Left colon (tissue), 2 donors: ENCODE measurements at regions not wholly inside any gene's neighbourhood (a gene's known extent, or its start where the extent isn't known, plus 50 kb on each side); places are given as distances from the start of the nearest gene placed in this dataset.

Experiments
- ATAC-seq: fragments of 200-7000 bp; cut with Tn5 transposase; one replicate; pipeline ENCODE4 v1.9.1; 2020; ENCODE audit warnings: mild to moderate bottlenecking, moderate library complexity
- DNase-seq, 2 donors: peaks; one replicate each; pipeline ENCODE4 v3.0.0-alpha.2; 2020
- intact Hi-C, 2 donors: fragments of 100-400 bp; cut with DNase I in 1 of 2; cut with micrococcal nuclease in 1 of 2; formaldehyde crosslinking; loops; one replicate each; pipeline versions ENCODE4 v1.11.2 to v1.14.0; 2022; cut with DNase I, micrococcal nuclease
- donor health status: DM: no; HTN: no; CAD: no.
- donor health status: DM: yes; HTN: yes; CAD: no.

DNA sequence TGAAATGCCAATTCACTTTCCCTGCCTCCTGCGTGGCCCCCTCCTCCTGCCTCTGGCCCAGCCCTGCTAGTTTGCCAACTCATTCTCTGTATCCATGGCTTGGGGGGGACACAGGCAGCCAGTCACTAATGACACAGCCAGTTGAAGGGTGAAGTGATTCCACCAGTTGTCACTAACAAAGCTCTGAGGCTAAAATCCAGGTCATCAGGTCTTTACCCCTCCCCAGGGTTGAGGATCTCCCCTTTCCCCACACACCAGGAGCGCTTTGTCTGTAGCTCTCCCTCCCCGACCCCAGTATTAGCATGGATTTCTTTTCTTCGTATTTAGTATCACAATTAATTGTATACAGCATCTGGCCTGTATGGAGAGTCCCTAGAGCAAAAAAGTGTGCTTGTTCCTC lies 394.1 kb downstream of the RRAGC start:
- no peak for ATAC-seq

DNA sequence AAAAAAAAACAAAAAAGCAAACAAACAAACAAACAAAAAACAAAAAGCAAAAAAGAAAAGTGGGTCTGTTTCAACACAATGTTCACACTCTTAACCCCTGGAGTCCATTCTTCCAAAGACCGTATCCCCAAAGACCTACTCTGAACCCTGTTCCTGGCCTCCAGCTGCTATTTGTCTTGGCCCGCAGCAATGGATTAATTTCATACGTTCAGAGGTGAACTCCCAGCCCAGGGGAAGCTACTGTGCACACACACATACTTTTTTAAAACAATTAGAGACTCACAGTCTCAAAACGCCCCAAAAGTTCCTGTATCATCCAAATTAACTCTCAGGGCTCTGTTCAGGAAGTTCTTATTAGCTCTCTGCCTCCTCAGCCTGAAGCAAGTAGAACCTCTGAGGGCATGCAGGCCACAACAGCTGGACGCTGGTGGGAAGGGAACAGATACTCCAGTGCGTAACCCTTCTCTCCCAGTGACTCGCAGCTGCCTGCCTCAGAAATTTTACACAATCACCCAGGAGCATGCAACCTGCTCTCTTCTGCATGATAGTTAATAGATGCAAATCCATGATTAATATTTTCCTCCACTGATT lies 395.4 kb downstream of the RRAGC start:
- no peak for DNase-seq
- ATAC-seq: no peak
- intact Hi-C loops: no loop called here

More for the DNA sequence above, 394.1 kb downstream of the RRAGC start:
- no peak for DNase-seq
- intact Hi-C loops: no loop called here

GRCh38 chr1:38463074-38463473 lies 396.5 kb downstream of the RRAGC start:
- intact Hi-C loops: no loop called here
- no peak for DNase-seq
- ATAC-seq: no peak

DNA sequence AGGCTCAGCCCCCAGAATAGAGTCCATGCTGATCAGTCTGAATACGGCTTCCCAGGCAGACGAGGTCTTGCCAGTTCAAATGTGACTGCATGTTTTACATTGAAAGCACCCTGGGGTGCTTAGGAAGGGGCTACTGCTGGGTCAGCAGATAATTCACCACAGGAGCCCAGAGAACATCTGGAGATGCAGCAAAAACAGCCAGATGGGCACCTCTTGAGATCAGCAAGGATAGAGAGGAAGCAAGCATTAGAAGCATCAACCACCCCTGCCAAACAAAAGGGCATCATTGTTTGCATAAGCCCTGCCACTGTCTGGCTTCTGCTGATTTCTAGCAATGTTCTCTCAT lies 403.1 kb downstream of the RRAGC start:
- DNase-seq: no peak
- ATAC-seq: no peak
- intact Hi-C loops: no loop called here

- ATAC-seq: no peak
- no peak for DNase-seq
- intact Hi-C loops: no loop called here
Measured at GRCh38 chr1:38455829-38456530, 403.6 kb downstream of the RRAGC start.

GRCh38 chr1:38454749-38455441 lies 404.7 kb downstream of the RRAGC start:
- DNase-seq: no peak
- intact Hi-C loops: no loop called here
- no peak for ATAC-seq

DNA sequence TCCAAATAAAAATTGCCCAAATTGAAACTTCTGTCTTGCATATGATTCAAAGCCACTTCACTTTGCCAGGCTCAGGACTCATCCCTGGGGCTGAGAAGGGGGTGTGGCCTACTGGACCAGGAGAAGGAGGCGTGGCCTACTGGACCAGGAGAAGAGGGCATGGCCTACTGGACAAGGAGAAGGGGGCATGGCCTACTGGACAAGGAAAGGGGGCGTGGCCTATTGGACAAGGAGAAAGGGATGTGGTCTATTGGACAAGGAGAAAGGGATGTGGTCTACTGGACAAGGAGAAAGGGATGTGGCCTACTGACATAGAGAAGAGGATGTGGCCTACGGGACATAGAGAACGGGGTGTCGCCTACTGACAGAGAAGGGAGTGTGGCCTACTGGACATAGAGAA lies 405.3 kb downstream of the RRAGC start:
- DNase-seq (no peak), ATAC-seq (no peak)
- intact Hi-C loops: no loop called here

DNA sequence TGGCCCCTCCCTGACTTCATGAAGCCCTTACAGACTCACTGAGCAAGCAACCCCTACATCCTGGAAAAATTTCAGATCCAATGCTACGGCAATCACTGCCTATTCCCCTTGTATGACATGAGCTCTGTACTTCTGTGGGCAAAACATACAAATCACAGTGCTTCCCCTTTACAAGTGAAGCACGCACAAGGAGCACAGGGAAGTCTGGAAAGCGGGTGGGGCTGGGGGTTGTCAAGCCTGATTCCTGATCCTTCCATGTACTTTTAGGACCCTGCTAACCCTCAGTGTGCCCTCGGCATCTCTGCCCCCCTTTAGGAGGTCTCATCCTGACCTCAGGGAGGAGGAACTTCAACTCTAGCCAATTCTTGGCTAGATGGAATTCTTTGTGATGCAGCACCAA lies 405.7 kb upstream of the POU3F1 start:
- no peak for ATAC-seq
- no peak for DNase-seq
- intact Hi-C loops: no loop called here

GRCh38 chr1:38451541-38451993 lies 405.0 kb upstream of the POU3F1 start:
- DNase-seq (no peak), ATAC-seq (no peak)
- intact Hi-C loops: no loop called here

DNA sequence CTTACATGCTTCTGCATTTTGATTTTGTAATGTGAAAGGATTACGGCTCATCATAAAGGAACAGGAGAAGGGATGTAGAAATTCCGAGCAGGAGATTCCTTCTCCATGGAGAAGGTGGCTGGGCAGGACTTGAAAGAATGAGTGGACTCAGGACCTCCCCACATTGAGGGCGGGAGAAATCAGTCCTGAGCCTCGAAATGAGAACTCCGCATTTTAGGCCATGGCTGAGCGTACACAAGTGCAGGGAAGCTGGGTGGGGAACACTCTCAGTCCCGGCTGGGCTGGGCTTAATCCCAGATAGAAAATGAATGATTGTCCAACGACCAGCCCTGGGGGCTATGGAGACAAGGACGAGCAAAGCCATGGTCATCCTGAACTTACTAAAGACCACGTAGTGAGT lies 402.3 kb upstream of the POU3F1 start:
- ATAC-seq: no peak
- intact Hi-C loops: no loop called here
- no peak for DNase-seq

GRCh38 chr1:38446936-38447335 lies 400.3 kb upstream of the POU3F1 start:
- ATAC-seq (no peak), DNase-seq (no peak)
- intact Hi-C loops: no loop called here

DNA sequence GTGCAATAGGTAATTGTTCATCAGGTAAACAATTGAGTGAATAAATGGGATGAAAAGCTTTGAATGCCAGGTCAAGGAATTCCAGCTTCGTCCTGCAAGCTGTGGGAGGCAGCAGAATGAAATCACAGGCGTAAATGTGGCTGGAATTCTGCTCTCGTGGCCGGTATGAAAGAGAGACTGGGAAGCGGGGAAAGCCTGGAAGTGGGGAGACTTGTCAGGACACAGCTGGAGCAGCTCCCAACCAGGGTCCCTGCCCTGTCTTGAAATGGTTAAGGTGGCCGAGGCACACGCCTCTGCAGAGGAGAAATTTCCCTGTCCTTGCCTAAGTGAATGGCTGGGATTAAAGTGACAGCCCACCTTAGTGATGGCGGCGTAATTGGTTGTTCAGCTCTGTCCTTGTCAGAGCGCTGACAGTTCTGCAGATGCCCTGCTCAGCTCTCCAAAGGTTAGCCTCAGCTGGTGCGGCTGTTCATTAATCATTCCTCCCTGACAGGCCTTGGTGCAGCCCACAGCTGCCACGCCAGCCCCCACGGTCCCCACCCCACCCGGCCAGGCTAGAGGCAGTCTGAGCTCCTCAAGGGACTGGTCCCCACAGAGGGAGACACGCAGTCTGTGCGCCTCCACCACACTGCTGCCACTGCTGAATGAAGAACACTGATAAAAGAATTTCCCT lies 398.3 kb upstream of the POU3F1 start:
- DNase-seq: no peak
- intact Hi-C loops: no loop called here
- no peak for ATAC-seq

- intact Hi-C loops: no loop called here
- ATAC-seq: no peak
- no peak for DNase-seq
Measured at GRCh38 chr1:38444311-38444710, 397.7 kb upstream of the POU3F1 start.

GRCh38 chr1:38440402-38440801 lies 393.8 kb upstream of the POU3F1 start:
- no peak for DNase-seq
- no peak for ATAC-seq
- intact Hi-C loops: no loop called here

- DNase-seq (no peak), ATAC-seq (no peak)
- intact Hi-C loops: no loop called here
Measured at GRCh38 chr1:38436749-38437148, 390.2 kb upstream of the POU3F1 start.

DNA sequence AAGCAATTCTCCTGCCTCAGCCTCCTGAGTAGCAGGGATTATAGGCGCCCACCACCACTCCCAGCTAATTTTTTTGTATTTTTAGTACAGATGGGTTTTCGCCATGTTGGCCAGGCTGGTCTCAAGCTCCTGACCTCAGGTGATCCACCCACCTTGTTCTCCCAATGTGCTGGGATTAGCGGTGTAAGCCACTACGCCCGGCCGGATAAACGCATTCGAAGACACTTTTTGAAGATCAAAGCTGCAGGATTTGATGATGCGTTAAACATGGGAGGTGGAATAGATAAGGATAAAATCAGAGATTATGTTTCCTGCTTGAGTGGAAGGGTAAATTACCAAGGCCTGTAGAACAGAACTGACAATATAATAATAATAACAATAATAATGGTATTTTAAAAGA lies 389.4 kb upstream of the POU3F1 start:
- no peak for ATAC-seq
- intact Hi-C loops: no loop called here
- no peak for DNase-seq

DNA sequence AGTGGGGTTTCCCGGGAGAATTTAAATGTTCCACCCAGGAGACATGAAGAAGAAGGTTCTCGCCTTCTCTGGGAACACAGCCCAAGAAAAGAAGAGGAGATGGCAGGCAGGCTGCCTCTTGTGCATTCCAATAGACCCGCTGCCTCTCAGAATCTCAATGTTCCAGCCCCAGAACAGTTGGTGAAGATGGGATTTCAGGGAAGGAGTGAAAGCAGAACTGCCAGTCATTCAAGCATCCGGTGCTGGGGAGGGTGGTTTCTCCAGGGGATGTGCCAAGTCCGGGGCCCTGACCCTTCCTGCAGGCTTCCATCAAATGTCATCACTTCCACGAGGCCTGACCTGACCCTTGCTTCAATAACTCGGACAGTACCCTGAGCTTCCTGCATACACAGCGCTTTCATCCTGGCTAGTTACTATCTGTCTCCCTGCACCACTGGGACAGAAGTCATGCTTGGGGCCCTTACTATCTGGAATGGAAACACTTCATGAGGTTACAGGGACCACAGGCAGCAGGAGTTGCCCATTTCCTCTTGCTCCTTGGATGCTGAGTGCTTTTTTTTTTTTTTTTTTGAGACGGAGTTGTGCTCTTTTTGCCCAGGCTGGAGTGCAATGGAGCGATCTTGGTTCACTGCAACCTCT lies 386.6 kb upstream of the POU3F1 start:
- ATAC-seq: no peak
- no peak for DNase-seq
- intact Hi-C loops: no loop called here

- DNase-seq (no peak), ATAC-seq (no peak)
- intact Hi-C loops: no loop called here
Measured at GRCh38 chr1:38431535-38432376, 385.2 kb upstream of the POU3F1 start.

GRCh38 chr1:38430949-38431348 lies 384.4 kb upstream of the POU3F1 start:
- ATAC-seq (no peak), DNase-seq (no peak)
- intact Hi-C loops: no loop called here
